GM18909 (cell line): ENCODE measurements at regions not wholly inside any gene's neighbourhood (a gene's known extent, or its start where the extent isn't known, plus 50 kb on each side); places are given as distances from the start of the nearest gene placed in this dataset.

Experiments
- ATAC-seq: cut with Tn5 transposase; IDR thresholded peaks from one replicate; pipeline ENCODE4 v1.9.1; 2021; ENCODE audit warnings: mild to moderate bottlenecking; ENCODE audit not compliant: unreplicated experiment, poor library complexity

DNA sequence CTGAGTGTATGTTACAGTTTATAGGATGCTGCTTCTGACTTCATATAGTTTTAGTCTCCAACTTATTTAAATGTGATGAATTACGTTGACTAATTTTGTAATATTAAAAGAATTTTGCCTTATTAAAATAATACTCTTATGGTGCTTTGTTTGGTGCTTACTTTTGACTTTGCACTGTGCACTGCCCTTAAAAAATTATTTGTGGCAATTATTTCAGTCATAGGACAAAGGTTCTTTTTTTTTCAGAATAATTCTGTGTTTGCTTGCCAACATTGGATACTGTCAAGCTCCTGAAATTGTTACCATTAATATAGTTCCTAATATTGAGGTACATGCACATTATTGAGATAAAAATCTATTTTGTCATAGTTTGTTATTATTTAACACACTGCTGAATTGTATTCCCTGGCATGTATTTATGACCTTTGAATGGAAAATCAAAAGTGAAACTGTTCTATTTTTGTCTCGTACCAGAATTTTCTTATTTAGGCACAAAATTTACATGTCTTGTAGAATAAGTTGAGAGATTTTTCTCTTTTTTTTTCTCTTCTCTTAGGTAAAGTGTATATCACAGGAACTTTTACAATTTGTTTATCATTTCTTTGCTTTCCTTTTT is 572.8 kb upstream of the KLHL29 start:
- no peak for ATAC-seq

DNA sequence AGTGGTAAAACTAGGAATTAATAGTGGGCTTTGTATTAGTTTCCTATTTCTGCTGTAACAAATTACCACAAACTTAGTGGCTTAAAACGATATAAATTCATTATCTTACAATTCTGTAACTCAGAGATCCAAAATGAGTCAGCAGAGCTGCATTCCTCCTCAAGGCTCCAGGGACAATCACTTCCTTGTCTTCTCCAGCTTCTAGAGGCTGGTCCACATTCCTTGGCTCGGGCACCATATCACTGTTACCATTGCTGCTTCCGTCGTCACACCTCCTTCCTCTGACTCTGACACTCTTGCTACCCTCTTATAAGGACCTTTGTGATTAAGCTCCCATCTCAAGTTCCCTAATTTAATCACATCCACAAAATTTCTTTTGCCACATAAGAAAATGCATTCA is 567.8 kb upstream of the KLHL29 start:
- ATAC-seq, result no peak

DNA sequence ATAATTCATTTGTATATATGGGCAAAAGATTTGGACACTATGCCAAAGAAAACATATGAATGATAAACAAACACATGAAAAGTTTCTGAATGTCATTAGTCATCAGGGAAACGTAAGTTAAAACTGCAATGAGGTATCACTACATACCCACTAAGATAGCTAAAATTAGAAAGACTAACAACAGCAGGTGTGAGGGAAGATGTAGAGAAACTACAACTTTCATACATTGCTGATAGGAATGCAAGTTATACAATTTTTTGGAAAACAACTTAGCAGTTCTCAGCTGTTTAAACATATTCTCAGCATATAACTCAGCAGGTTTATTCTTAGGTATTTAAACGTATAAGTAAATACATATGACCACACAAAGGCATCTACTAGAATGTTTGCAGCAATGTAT is 563.5 kb upstream of the KLHL29 start:
- no peak for ATAC-seq

DNA sequence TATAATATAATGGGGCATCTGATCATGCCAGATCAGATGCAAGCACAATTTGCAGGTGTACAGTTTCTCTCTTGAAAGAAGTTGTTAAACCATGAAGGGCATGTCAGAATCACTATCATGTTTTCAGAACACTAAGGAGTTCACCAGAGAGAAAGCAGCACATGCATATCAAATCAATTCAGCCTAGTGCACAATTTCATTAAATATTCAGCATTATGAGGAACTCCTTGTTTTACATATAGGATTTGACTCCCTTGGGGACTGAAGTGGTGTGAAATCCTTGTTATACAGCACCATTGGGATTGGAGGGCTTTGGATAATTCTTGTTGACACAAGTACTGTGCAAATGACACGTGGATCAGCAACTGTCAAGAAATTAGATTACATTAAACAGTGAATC is 562.1 kb upstream of the KLHL29 start:
- ATAC-seq, result no peak

DNA sequence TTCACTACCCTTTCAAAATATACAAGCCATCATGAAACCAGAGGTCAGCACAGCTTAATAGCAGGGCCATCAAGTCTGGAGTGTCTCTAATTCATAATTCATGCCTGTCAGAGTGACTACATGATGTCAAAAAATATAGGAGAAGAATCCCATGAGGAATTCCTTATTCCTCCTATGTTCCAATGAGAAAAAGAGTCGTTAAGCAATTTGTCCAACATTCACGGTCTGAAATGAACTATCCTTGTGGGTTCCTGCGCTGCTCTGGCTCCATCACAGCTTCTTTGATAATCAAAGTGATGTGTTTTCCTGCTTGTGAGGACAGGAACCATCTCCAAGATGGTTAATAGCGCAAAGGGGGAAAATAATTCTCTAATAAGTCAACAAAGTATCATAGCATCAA is 560.4 kb upstream of the KLHL29 start:
- ATAC-seq, result no peak

DNA sequence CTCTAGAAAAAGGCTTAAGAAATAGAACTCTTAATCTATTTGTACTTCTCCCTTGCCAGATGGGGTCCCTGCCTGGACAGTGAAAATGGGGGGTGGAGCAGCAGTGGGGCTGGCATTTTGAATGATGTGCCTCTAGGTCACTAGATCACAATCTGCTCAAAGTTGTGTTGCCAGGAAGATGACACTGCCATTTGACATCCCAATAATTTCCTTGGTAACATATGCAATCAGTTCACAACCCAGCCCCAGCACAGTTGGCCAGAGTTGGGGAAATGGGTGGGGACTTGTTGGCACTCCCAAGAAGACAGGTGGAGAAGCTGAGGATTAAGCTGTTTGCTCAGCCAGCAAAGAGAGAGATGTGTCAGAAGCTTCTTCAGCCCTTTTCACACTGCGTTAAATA is 558.3 kb upstream of the KLHL29 start:
- no peak for ATAC-seq

DNA sequence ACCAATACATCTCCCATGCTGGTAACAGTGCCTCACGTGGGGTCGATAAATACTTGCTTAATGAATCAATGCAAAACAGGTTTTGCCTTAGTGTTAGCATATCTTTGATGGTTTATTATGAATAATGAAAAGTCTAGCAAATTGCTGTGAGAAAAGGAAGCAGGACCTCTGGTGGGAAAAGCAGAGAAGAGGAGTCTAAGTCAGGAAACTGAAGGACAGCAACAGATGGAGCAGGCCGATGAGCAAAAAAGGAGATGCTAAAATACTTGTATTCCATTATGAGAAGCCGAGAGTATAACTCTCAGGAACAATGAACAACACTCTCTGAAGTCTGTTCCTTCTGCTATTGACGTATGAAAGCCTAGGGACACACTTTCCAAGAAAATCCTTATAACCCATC is 555.2 kb upstream of the KLHL29 start:
- no peak for ATAC-seq

DNA sequence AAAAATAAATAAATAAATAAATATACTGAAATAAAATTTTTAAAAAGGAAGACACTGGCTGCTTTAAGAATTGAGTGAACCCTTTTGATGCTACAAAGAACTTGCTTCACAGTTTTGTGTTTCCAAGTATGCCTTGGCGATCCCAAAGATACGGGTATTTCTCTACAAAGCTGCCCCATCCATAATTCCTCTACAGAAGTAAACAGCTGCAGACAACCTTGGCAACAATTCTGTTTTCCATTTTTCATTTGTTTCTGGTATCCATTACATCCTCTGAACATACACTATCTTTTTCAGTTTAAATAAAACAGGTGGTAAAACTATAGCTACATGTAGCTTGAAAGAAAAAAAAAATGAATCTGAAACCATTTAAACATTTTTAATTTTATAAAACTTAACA is 552.8 kb upstream of the KLHL29 start:
- ATAC-seq, result no peak

DNA sequence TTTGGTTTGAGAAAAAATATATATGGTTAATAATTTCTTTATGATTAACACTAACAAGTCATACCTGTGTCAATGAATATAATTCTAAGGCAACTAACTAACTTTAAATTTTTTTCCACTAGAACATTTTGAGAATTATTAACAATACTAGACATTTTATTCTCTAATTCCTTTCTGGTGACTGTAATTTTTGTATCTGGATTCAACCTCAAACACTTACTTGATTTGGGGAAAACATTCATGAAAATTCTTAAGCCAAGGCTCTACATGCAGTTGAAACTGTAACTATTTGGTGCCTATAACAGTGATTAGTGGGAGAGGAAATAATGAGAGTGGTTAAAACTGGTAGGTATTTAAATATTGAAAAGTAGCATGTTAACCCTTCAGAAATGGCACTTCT is 546.5 kb upstream of the KLHL29 start:
- ATAC-seq, result no peak

DNA sequence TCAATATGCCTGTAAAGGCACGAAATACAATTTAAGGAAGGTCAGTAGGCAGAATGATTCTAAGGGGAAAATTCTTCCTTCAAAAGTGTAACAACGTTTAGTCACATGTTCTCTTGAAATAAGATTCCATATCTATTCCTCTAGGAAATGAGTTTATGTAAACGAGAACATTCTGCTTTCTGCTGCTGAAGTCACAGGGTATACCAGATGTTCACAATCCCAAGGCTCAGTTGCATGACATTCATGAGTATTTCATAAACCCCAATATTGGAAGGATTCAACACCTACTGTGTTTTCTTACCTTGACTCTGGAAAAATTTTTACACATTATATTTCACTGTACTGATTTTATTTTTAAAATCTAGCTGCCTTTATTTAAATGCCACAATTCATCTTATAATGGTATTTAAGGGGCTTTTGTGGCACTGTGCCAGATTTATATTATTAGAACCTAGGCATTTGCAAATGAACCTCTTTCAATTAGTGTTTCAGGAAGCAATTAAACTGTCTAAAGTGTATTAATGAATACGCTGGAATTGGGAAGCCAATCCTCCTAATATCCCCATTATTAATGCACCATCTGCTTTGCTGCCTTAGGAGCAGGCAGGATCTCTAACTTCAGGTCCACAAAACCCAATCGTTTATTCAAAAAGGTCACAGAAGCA is 542.6 kb upstream of the KLHL29 start:
- no peak for ATAC-seq

DNA sequence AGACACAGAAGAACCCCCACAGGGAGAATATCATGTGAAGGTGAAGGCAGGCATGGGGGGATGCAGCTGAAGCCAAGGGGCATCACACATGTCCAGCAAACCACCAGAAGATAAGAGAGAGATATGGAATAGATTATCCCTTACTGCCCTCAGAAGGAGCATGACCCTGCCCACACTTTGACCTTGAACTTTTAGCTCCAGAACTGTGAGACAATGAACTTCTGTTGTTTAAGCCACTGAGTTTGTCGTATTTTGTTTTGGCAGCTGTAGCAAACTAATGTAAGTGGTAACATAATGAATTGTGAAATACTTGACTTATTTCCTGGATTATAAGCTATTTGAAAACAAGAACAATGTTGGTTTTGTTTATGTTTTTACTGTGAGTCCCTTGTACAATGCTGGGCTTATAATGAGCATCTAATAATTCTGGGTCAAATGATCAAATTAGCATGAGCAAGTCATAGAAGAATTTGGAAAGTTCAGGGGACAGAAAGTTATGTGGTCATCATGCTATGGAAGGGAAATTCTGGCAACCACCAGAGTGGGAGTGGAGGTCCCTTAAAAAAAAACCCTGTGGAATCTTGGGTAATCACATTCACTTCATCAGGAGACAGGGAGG is 541.0 kb upstream of the KLHL29 start:
- ATAC-seq, result no peak

DNA sequence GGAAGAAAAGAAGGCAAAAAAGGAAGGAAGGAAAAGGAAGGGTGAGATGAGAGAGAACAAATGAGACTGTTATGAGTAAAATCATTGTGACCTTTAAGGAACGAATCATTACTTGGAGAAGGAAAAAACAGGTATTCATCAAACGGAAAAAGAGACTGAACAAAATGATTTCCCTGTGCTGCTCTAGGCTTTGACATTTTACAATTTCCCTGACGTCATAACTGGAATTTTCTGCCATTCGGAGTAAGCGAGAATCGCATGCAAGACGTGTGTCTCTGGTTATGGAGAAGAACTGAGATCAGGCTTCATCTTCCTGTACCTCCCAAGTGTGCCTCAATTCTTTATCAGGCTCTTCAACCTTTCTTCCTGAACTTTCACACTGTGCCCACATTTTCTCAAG is 534.7 kb upstream of the KLHL29 start:
- no peak for ATAC-seq

DNA sequence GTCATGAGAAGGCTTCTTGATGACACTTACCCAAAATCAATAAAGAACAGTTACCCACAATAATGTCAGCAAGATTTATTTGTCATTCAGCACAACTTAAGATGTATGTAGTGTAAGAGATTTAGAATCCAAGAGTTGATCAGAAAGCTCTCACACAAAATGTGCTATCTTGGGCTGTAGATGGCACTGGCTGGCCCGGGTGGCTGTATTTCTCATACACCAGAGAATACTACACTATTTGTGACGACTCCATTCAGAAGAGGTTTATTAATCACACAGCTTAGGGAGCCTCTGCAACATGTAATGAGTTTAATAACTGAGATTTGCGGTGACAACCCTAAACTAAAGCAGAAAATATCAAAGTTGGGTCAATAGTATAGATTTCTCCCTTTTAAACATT is 530.4 kb upstream of the KLHL29 start:
- ATAC-seq, result no peak

DNA sequence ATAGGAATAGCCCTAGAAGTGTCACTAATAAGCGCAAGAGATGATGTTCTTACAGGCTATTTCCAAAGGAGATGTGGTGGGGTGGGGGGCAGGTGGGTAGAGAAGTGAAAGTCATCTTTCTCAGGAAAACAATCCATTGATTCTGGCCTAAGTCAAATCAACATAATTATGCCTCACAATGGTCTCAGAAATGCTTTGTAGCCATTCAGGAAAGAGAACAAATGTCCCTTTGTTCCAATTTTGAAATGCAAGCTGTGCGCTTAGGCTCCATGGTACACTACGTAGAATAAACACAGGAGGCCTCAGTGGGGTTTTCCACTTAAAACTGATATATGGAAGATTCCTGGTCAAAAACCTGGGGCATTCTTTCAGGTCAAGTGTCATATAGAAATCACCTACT is 529.9 kb upstream of the KLHL29 start:
- no peak for ATAC-seq

DNA sequence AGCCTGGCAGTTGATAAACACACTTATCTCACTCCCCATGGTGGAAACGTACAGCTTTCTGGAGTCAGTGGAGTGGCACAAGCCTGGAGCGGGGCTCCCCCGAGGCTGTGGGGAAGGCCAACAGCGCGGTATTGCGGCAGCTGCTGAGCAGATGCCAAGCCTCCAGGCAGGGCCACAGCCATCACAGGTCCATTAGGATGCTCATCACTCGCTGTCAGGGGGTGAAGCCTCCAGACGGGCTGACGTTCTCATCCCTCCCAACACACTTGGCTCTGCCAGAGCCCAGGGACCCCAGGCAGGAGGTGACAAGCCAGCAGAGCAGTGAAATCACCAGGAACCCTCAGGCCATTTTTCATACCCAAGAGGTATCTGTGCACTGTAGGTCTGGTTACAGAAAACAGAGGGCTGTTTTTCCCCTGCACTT is 529.2 kb upstream of the KLHL29 start:
- no peak for ATAC-seq

DNA sequence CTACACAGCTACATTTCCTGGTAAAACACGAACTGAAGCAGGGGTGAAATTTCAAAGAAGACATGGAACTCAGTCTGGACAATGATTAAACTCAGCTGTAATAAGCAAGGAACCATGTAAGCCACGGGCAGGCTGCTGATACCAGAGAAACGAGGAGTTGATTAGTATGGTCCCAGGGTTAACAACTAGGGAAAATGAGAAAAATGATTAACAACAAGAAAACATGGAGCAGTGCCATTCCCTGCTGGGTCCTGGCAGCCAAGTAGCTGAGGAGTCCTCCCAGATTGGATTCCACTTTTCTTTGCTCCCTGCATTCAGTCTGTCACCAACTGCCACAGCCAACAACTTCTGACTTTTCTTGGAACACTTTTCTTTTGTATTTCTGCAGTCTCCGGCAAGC is 517.0 kb upstream of the KLHL29 start:
- no peak for ATAC-seq

DNA sequence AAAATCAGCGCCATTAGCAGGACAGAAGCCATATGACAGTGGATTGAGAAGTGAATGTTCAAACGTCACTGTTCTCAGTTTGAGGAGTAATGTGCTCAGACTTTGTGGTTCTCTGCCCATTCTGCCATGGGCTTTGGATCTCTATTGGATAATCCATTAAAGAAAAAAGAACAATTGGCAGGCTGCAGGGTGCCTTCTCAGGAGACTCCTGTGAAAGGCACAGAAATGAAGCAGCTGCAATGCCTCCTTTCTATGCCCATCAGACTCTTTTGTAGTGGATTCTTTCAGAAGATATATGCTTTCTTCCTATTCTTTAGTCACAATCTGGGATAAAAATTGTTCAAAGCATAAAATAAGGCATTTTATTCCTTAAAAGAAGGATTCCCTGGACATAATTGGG is 506.9 kb upstream of the KLHL29 start:
- no peak for ATAC-seq

DNA sequence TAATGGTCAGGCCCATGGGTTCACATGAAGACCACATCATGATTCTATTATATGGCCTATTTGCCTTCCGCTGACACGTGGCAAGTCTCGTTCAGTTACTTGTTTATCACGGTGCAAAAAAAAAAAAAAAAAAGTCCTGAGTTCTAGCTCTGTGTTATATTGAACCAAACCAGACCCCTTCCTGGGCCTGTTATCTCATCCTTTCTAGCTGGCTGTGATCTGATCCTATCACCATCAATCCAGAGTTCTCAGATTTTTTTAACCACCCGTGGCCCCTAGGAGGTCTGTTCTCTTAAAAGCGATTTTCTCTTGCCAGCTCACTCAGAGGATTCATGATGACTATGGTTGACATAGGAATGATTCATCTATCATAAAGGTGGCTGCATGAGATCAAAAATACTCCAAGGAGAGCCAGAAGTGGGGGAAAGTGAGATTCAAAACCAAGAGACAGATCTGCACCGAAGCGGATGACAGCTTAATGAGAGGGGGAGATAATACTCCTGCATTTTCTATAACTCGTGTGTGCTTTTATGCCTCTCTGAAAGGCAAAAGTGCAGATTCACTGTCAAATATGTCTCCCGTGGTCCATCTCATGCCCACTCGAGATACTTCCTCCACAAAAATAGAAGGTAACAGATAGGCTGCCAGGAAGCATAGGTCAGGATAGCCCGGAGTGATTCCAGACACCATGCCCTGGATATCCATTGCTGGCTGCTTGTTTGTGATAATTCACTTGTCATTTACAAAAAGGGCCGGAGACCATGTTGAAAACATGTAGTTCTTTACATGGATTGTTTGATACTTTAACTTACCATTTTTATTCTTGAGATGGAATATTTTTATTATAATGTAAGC is 505.7 kb upstream of the KLHL29 start:
- no peak for ATAC-seq

DNA sequence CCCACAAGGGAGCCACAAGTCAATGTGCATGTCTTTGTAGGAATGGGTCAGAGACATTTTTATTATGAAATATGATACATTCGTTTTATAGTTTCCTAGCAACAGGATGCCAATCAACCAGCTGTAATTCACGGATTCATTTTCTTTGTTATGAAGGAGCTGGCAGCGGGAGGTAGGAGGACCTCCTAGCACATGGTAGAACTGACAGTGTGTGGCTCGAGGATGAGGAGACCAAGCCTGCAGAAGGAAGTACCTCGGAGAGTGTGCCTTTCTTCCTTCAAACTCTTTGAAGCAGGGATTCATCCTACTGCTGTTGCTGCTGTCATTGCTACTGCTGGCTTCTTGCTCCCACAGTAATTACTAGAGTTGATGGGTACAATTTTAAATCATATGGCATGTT is 504.8 kb upstream of the KLHL29 start:
- ATAC-seq, result no peak

DNA sequence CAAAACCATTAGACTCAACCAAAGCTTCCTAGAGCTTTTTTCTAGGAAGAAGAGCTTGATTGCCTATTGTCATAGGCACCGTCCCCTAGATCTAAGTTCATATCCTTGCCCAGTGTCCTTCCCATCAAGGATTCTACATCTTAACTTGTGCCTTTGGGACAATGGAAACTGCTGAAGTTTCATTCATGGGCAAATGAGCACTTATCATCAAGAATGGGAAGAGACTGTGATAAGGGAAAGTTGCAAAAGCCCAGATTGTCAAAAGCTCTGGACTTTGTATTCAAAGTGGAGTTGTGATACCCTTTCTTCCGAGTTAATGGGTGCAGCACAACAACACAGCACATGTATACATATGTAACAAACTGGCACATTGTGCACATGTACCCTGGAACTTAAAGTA is 503.0 kb upstream of the KLHL29 start:
- no peak for ATAC-seq

DNA sequence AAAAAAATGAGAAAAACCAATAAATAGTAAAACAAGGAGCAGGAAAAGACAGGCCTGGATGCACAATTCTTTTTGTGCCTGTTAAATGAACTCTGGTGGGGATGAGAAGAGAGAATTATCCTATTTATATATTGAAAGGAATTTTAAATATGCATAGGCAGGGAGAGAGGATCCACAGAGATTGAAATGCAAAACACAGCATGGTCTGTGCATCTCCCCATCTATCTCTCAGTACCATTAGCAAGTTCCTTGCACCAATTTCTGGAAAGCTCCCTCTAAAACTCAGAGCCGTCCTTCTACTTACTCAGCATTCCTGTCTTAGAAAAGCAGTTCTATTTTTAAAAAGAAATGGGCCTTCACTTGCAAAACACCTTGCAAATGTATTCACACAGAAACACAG is 502.3 kb upstream of the KLHL29 start:
- ATAC-seq, result no peak
